CD4-positive, alpha-beta T cell treated with Interferon gamma for 1 hour (primary cell): ENCODE measurements at regions not wholly inside any gene's neighbourhood (a gene's known extent, or its start where the extent isn't known, plus 50 kb on each side); places are given as distances from the start of the nearest gene placed in this dataset.
"Not testable (repeated sequence)": the region's sequence is repeated elsewhere in the genome, so short reads cannot be mapped to it uniquely, and the experiment has no call there.

Source experiments
- DNase-seq: peaks from one replicate; pipeline ENCODE4 v3.0.0-alpha.2; 2020

- no peak for DNase-seq
Observed at GRCh38 chr15:93940226-93940625, 291.1 kb upstream of the MCTP2 start.

GRCh38 chr15:93932164-93932776 lies 299.1 kb upstream of the MCTP2 start:
- no peak for DNase-seq

- DNase-seq, result no peak
Observed at GRCh38 chr15:93929375-93930094, 301.8 kb upstream of the MCTP2 start.

GRCh38 chr15:93920204-93920603 lies 311.2 kb upstream of the MCTP2 start:
- no peak for DNase-seq

- not testable (repeated sequence) for DNase-seq
Observed at GRCh38 chr15:93918801-93919200, 312.6 kb upstream of the MCTP2 start.

GRCh38 chr15:93917181-93917580 lies 314.2 kb upstream of the MCTP2 start:
- DNase-seq, result no peak

- no peak for DNase-seq
Observed at GRCh38 chr15:93913871-93914270, 317.5 kb upstream of the MCTP2 start.

- no peak for DNase-seq
Observed at GRCh38 chr15:93913310-93913709, 318.1 kb upstream of the MCTP2 start.

GRCh38 chr15:93900476-93901400 lies 330.6 kb upstream of the MCTP2 start:
- no peak for DNase-seq

GRCh38 chr15:93899817-93900216 lies 331.5 kb upstream of the MCTP2 start:
- no peak for DNase-seq

GRCh38 chr15:93897377-93897776 lies 334.0 kb upstream of the MCTP2 start:
- no peak for DNase-seq

GRCh38 chr15:93895976-93896770 lies 335.2 kb upstream of the MCTP2 start:
- DNase-seq, result no peak

GRCh38 chr15:93894438-93895036 lies 336.8 kb upstream of the MCTP2 start:
- no peak for DNase-seq

GRCh38 chr15:93887151-93887550 lies 344.2 kb upstream of the MCTP2 start:
- no peak for DNase-seq

- no peak for DNase-seq
Observed at GRCh38 chr15:93882779-93883178, 348.6 kb upstream of the MCTP2 start.

- DNase-seq, result no peak
Observed at GRCh38 chr15:93882141-93882540, 349.2 kb upstream of the MCTP2 start.

GRCh38 chr15:93881310-93881709 lies 350.1 kb upstream of the MCTP2 start:
- DNase-seq, result no peak

- no peak for DNase-seq
Observed at GRCh38 chr15:93880358-93880757, 351.0 kb upstream of the MCTP2 start.

- DNase-seq, result no peak
Observed at GRCh38 chr15:93870583-93870982, 360.8 kb upstream of the MCTP2 start.

GRCh38 chr15:93866948-93867347 lies 364.4 kb upstream of the MCTP2 start:
- DNase-seq, result no peak

- DNase-seq, result no peak
Observed at GRCh38 chr15:93866476-93866875, 364.9 kb upstream of the MCTP2 start.

- peak; percentile 4 for DNase-seq
Observed at GRCh38 chr15:93865586-93865985, 365.8 kb upstream of the MCTP2 start.
